ENCODE measurements at regions not wholly inside any gene's neighbourhood (a gene's known extent, or its start where the extent isn't known, plus 50 kb on each side); places are given as distances from the start of the nearest gene placed in this dataset.

- Mint-ChIP-seq H3K27ac (no peak overlapping the region), H3K9me3 (peaks cover 6 to 18% of the 10 kb centered on the region in 2 donors), H3K36me3 (peaks cover 15 to 16% of the 10 kb centered on the region in 2 donors)
- DNase-seq (ENCODE audit: low spot score in 2 of 2) (no peak), ATAC-seq (no peak)
Observed at GRCh38 chr17:5789528-5789927, 205.2 kb upstream of the NLRP1 start.

- H3K36me3 Mint-ChIP-seq = peaks cover 15 to 16% of the 10 kb centered on the region in 2 donors
- peaks cover 6 to 14% of the 10 kb centered on the region in 2 donors for H3K9me3 Mint-ChIP-seq
- no peak for ATAC-seq
- H3K27ac Mint-ChIP-seq = no peak overlapping the region
- no peak for DNase-seq (ENCODE audit: low spot score in 2 of 2)
Observed at GRCh38 chr17:5793157-5793556, 208.8 kb upstream of the NLRP1 start.

- ATAC-seq (no peak), DNase-seq (ENCODE audit: low spot score in 2 of 2) (no peak)
- Mint-ChIP-seq H3K27ac (no peak overlapping the region), H3K9me3 (peaks cover 6 to 14% of the 10 kb centered on the region in 2 donors), H3K36me3 (peaks cover 15 to 16% of the 10 kb centered on the region in 2 donors)
Observed at GRCh38 chr17:5793899-5794298, 209.6 kb upstream of the NLRP1 start.

- Mint-ChIP-seq H3K36me3 (peaks cover 15 to 16% of the 10 kb centered on the region in 2 donors), H3K27ac (no peak overlapping the region), H3K9me3 (peaks cover 6 to 14% of the 10 kb centered on the region in 2 donors)
- DNase-seq (ENCODE audit: low spot score in 2 of 2) (no peak), ATAC-seq (no peak)
Observed at GRCh38 chr17:5794385-5794784, 210.1 kb upstream of the NLRP1 start.

- Mint-ChIP-seq H3K9me3 (peaks cover 6 to 14% of the 10 kb centered on the region in 2 donors), H3K27ac (no peak overlapping the region), H3K36me3 (peaks cover 15 to 16% of the 10 kb centered on the region in 2 donors)
- ATAC-seq = no peak
- DNase-seq (ENCODE audit: low spot score in 2 of 2) = no peak
Observed at GRCh38 chr17:5794881-5795506, 210.7 kb upstream of the NLRP1 start.

- no peak overlapping the region for H3K27ac Mint-ChIP-seq
- H3K36me3 Mint-ChIP-seq = peaks cover 7 to 12% of the 10 kb centered on the region in 2 donors
Observed at GRCh38 chr17:5797447-5798050, 213.2 kb upstream of the NLRP1 start.

GRCh38 chr17:5798094-5798493, 213.8 kb upstream of the NLRP1 start:
- H3K36me3 Mint-ChIP-seq = peaks cover 2 to 6% of the 10 kb centered on the region in 2 donors
- DNase-seq (ENCODE audit: low spot score in 2 of 2) = no peak
- ATAC-seq = no peak
- no peak overlapping the region for H3K27ac Mint-ChIP-seq
- H3K9me3 Mint-ChIP-seq = peaks cover 1 to 2% of the 10 kb centered on the region in 2 donors

More at GRCh38 chr17:5797447-5798050, 213.2 kb upstream of the NLRP1 start:
- ATAC-seq (no peak), DNase-seq (ENCODE audit: low spot score in 2 of 2) (no peak)
- peaks cover 6 to 7% of the 10 kb centered on the region in 2 donors for H3K9me3 Mint-ChIP-seq

- H3K27ac Mint-ChIP-seq = no peak overlapping the region
- H3K9me3 Mint-ChIP-seq = peaks cover 0 to 5% of the 10 kb centered on the region in 2 donors
- DNase-seq (ENCODE audit: low spot score in 2 of 2) (no peak), ATAC-seq (no peak)
- H3K36me3 Mint-ChIP-seq = no peaks in the 10 kb centered on the region
Observed at GRCh38 chr17:5800131-5800530, 215.8 kb upstream of the NLRP1 start.

GRCh38 chr17:5800646-5801045, 216.3 kb upstream of the NLRP1 start:
- no peak for DNase-seq (ENCODE audit: low spot score in 2 of 2)
- Mint-ChIP-seq H3K9me3 (peaks cover 0 to 5% of the 10 kb centered on the region in 2 donors), H3K27ac (no peak overlapping the region), H3K36me3 (no peaks in the 10 kb centered on the region)
- ATAC-seq = no peak

GRCh38 chr17:5804251-5804650, 219.9 kb upstream of the NLRP1 start:
- DNase-seq (ENCODE audit: low spot score in 2 of 2) (no peak), ATAC-seq (no peak)
- H3K36me3 Mint-ChIP-seq = no peaks in the 10 kb centered on the region
- H3K9me3 Mint-ChIP-seq = peaks cover 0 to 5% of the 10 kb centered on the region in 2 donors
- no peak overlapping the region for H3K27ac Mint-ChIP-seq

- H3K36me3 Mint-ChIP-seq = peaks cover 18 to 22% of the 10 kb centered on the region in 2 donors
- peaks cover 19 to 22% of the 10 kb centered on the region in 2 donors for H3K9me3 Mint-ChIP-seq
- DNase-seq (ENCODE audit: low spot score in 2 of 2) = no peak
- ATAC-seq = no peak
- H3K27ac Mint-ChIP-seq = no peak overlapping the region
Observed at GRCh38 chr17:5809056-5809455, 224.7 kb upstream of the NLRP1 start.

- H3K36me3 Mint-ChIP-seq = peaks cover 18 to 22% of the 10 kb centered on the region in 2 donors
- H3K9me3 Mint-ChIP-seq = peaks cover 19 to 22% of the 10 kb centered on the region in 2 donors
- DNase-seq (ENCODE audit: low spot score in 2 of 2) = no peak
- H3K27ac Mint-ChIP-seq = no peak overlapping the region
- ATAC-seq = no peak
Observed at GRCh38 chr17:5809580-5810188, 225.4 kb upstream of the NLRP1 start.

GRCh38 chr17:5812590-5812989, 228.3 kb upstream of the NLRP1 start:
- ATAC-seq (no peak), DNase-seq (ENCODE audit: low spot score in 2 of 2) (no peak)
- Mint-ChIP-seq H3K9me3 (peaks cover 19 to 22% of the 10 kb centered on the region in 2 donors), H3K36me3 (peaks cover 18 to 22% of the 10 kb centered on the region in 2 donors), H3K27ac (no peak overlapping the region)

GRCh38 chr17:5813357-5813756, 229.0 kb upstream of the NLRP1 start:
- H3K36me3 Mint-ChIP-seq = peaks cover 18 to 22% of the 10 kb centered on the region in 2 donors
- no peak for DNase-seq (ENCODE audit: low spot score in 2 of 2)
- peaks cover 19 to 22% of the 10 kb centered on the region in 2 donors for H3K9me3 Mint-ChIP-seq
- H3K27ac Mint-ChIP-seq = no peak overlapping the region
- ATAC-seq = no peak

- Mint-ChIP-seq H3K36me3 (peaks cover 12 to 16% of the 10 kb centered on the region in 2 donors), H3K27ac (no peak overlapping the region), H3K9me3 (peaks cover 12 to 14% of the 10 kb centered on the region in 2 donors)
- no peak for ATAC-seq
- DNase-seq (ENCODE audit: low spot score in 2 of 2) = no peak
Observed at GRCh38 chr17:5815396-5815795, 231.1 kb upstream of the NLRP1 start.

- ATAC-seq = no peak
- H3K27ac Mint-ChIP-seq = no peak overlapping the region
- H3K9me3 Mint-ChIP-seq = peaks cover 3 to 5% of the 10 kb centered on the region in 2 donors
Observed at GRCh38 chr17:5816491-5817070, 232.3 kb upstream of the NLRP1 start.

More at GRCh38 chr17:5816491-5817070, 232.3 kb upstream of the NLRP1 start:
- DNase-seq (ENCODE audit: low spot score in 2 of 2) = no peak
- H3K36me3 Mint-ChIP-seq = peaks cover 5 to 9% of the 10 kb centered on the region in 2 donors

Measured in activated naive CD4-positive, alpha-beta T cell treated with anti-CD3 and anti-CD28 coated beads, Interleukin-2, amount 50 U/mL, for 72 hours (primary cell).